ENCODE measurements at regions not wholly inside any gene's neighbourhood (a gene's known extent, or its start where the extent isn't known, plus 50 kb on each side); places are given as distances from the start of the nearest gene placed in this dataset.

- no peaks in the 10 kb centered on the region for H3K36me3 ChIP-seq
- no peak overlapping the region for H3K4me3 ChIP-seq
- peaks cover 9% of the 10 kb centered on the region for H3K27me3 ChIP-seq (ENCODE audit: low read depth)
- H3K9me3 ChIP-seq (replicated peaks) = no peaks in the 10 kb centered on the region
- no peak for TF ChIP-seq CTCF (IDR thresholded peaks at IDR 0.05; ENCODE audit: borderline replicate concordance)
- intact Hi-C loops (cut with micrococcal nuclease) = no loop called here
- no peak for DNase-seq
- H3K4me1 ChIP-seq = peaks cover 41% of the 10 kb centered on the region
- peak overlapping the region; percentile 75 for H3K27ac ChIP-seq (replicated peaks)
These were observed 154.2 kb upstream of the RUNX1 start for GRCh38 chr21:35203093-35203977.

- Histone ChIP-seq H3K27me3 (ENCODE audit: low read depth) (peaks cover 5% of the 10 kb centered on the region), H3K36me3 (no peaks in the 10 kb centered on the region), H3K27ac (replicated peaks) (peak overlapping the region; percentile 75), H3K9me3 (replicated peaks) (no peaks in the 10 kb centered on the region), H3K4me1 (peaks cover 40% of the 10 kb centered on the region), H3K4me3 (no peak overlapping the region)
- no peak for TF ChIP-seq CTCF (IDR thresholded peaks at IDR 0.05; ENCODE audit: borderline replicate concordance)
- intact Hi-C loops (cut with micrococcal nuclease) = no loop called here
- DNase-seq = no peak
These were observed 153.3 kb upstream of the RUNX1 start for GRCh38 chr21:35202431-35202830.

- DNase-seq = no peak
- intact Hi-C loops (cut with micrococcal nuclease) = no loop called here
- no peak for TF ChIP-seq CTCF (IDR thresholded peaks at IDR 0.05; ENCODE audit: borderline replicate concordance)
- no peaks in the 10 kb centered on the region for H3K9me3 ChIP-seq (replicated peaks)
- H3K4me3 ChIP-seq = no peak overlapping the region
- H3K4me1 ChIP-seq = peaks cover 35% of the 10 kb centered on the region
- no peaks in the 10 kb centered on the region for H3K36me3 ChIP-seq
- H3K27ac ChIP-seq (replicated peaks) = peak overlapping the region; percentile 75
- H3K27me3 ChIP-seq (ENCODE audit: low read depth) = no peaks in the 10 kb centered on the region
These were observed 152.7 kb upstream of the RUNX1 start for GRCh38 chr21:35201799-35202198.

- Histone ChIP-seq H3K36me3 (no peaks in the 10 kb centered on the region), H3K9me3 (replicated peaks) (no peaks in the 10 kb centered on the region), H3K4me3 (no peak overlapping the region), H3K27ac (replicated peaks) (no peak overlapping the region), H3K27me3 (ENCODE audit: low read depth) (no peaks in the 10 kb centered on the region), H3K4me1 (peaks cover 32% of the 10 kb centered on the region)
- DNase-seq = no peak
- TF ChIP-seq CTCF (IDR thresholded peaks at IDR 0.05; ENCODE audit: borderline replicate concordance) = no peak
- intact Hi-C loops (cut with micrococcal nuclease) = no loop called here
These were observed 152.2 kb upstream of the RUNX1 start for GRCh38 chr21:35201288-35201687.

- Histone ChIP-seq H3K4me1 (peaks cover 22% of the 10 kb centered on the region), H3K27me3 (ENCODE audit: low read depth) (no peaks in the 10 kb centered on the region), H3K27ac (replicated peaks) (no peak overlapping the region), H3K4me3 (no peak overlapping the region), H3K36me3 (no peaks in the 10 kb centered on the region), H3K9me3 (replicated peaks) (no peaks in the 10 kb centered on the region)
- TF ChIP-seq CTCF (IDR thresholded peaks at IDR 0.05; ENCODE audit: borderline replicate concordance) = no peak
- intact Hi-C loops (cut with micrococcal nuclease) = no loop called here
- no peak for DNase-seq
These were observed 150.6 kb upstream of the RUNX1 start for GRCh38 chr21:35199733-35200015.

All from left ventricle myocardium inferior (tissue), 1 donor.